H9 (cell line): ENCODE measurements at regions not wholly inside any gene's neighbourhood (a gene's known extent, or its start where the extent isn't known, plus 50 kb on each side); places are given as distances from the start of the nearest gene placed in this dataset.
"Not testable (repeated sequence)": the region's sequence is repeated elsewhere in the genome, so short reads cannot be mapped to it uniquely, and the experiment has no call there.

ENCODE experiments used
- DNase-seq: peaks from one replicate; pipeline ENCODE4 v3.0.0-alpha.2; 2017
- H2AFZ ChIP-seq: one replicate; pipeline ENCODE4 v1.6.1; 2013; ENCODE audit warnings: mild to moderate bottlenecking, low read length, control low read depth, moderate library complexity
- H2AK5ac ChIP-seq: 2 replicates; pipeline ENCODE4 v1.6.1; 2013; ENCODE audit warnings: low read length, control low read depth, mixed read lengths; ENCODE audit not compliant: insufficient read length
- H2BK120ac ChIP-seq: one replicate; pipeline ENCODE4 v1.6.1; 2013; ENCODE audit warnings: low read depth, mild to moderate bottlenecking, low read length, control low read depth, inconsistent platforms; ENCODE audit not compliant: poor library complexity, severe bottlenecking
- H2BK12ac ChIP-seq: 2 replicates; pipeline ENCODE4 v1.6.1; 2013; ENCODE audit warnings: low read length, control low read depth, mixed read lengths, low read depth; ENCODE audit not compliant: insufficient read length
- H2BK15ac ChIP-seq: 2 replicates; pipeline ENCODE4 v1.6.1; 2013; ENCODE audit warnings: low read depth, low read length, control low read depth
- H2BK20ac ChIP-seq: one replicate; pipeline ENCODE4 v1.6.1; 2013; ENCODE audit warnings: low read depth, mild to moderate bottlenecking, low read length, control low read depth, inconsistent platforms; ENCODE audit not compliant: poor library complexity, severe bottlenecking
- H2BK5ac ChIP-seq: 2 replicates; pipeline ENCODE4 v1.6.1; 2013; ENCODE audit warnings: low read length, control low read depth, mixed read lengths; ENCODE audit not compliant: insufficient read length
- H3K14ac ChIP-seq: 2 replicates; pipeline ENCODE4 v1.6.1; 2013; ENCODE audit warnings: low read length, control low read depth; ENCODE audit not compliant: insufficient read depth
- H3K18ac ChIP-seq: 2 replicates; pipeline ENCODE4 v1.6.1; 2013; ENCODE audit warnings: low read depth, mild to moderate bottlenecking, mixed read lengths, low read length, control low read depth; ENCODE audit not compliant: insufficient read length
- H3K23ac ChIP-seq: 2 replicates; pipeline ENCODE4 v1.6.1; 2013; ENCODE audit warnings: low read length, control low read depth, mixed read lengths, low read depth; ENCODE audit not compliant: insufficient read length
- H3K23me2 ChIP-seq: 2 replicates; pipeline ENCODE4 v1.6.1; 2013; ENCODE audit warnings: low read depth, mild to moderate bottlenecking, mixed read lengths, low read length, control low read depth; ENCODE audit not compliant: insufficient read length, poor library complexity, severe bottlenecking
- H3K27ac ChIP-seq: 2 replicates; pipeline ENCODE4 v1.5.1; 2013; ENCODE audit warnings: low read length, control low read depth, mixed read lengths, low read depth; ENCODE audit not compliant: insufficient read length
- H3K27me3 ChIP-seq: 2 replicates; pipeline ENCODE4 v1.6.1; 2013; ENCODE audit warnings: low read length, control low read depth, inconsistent platforms; ENCODE audit not compliant: insufficient read depth
- H3K4ac ChIP-seq: 2 replicates; pipeline ENCODE4 v1.6.1; 2013; ENCODE audit warnings: low read depth, mild to moderate bottlenecking, control low read depth, inconsistent platforms, low read length, moderate library complexity
- H3K4me1 ChIP-seq: 2 replicates; pipeline ENCODE4 v1.6.1; 2013; ENCODE audit warnings: low read length, control low read depth, inconsistent platforms; ENCODE audit not compliant: insufficient read depth
- H3K4me2 ChIP-seq: 2 replicates; pipeline ENCODE4 v1.6.1; 2013; ENCODE audit warnings: low read length, control low read depth, mixed read lengths; ENCODE audit not compliant: insufficient read length, insufficient read depth
- H3K56ac ChIP-seq: 2 replicates; pipeline ENCODE4 v1.6.1; 2013; ENCODE audit warnings: low read depth, mild to moderate bottlenecking, mixed read lengths, low read length, control low read depth; ENCODE audit not compliant: insufficient read length
- H3K79me1 ChIP-seq: 2 replicates; pipeline ENCODE4 v1.6.1; 2013; ENCODE audit warnings: low read depth, mild to moderate bottlenecking, moderate library complexity, low read length, control low read depth, inconsistent platforms; ENCODE audit not compliant: insufficient read depth, poor library complexity, severe bottlenecking
- H3K79me2 ChIP-seq: 2 replicates; pipeline ENCODE4 v1.6.1; 2013; ENCODE audit warnings: low read length, control low read depth, inconsistent platforms; ENCODE audit not compliant: insufficient read depth
- H3K9ac ChIP-seq: 2 replicates; pipeline ENCODE4 v1.6.1; 2013; ENCODE audit warnings: low read length, control low read depth, mixed read lengths; ENCODE audit not compliant: insufficient read length; ENCODE audit errors: extremely low read depth
- H3K9me3 ChIP-seq: one replicate; pipeline ENCODE4 v1.6.1; 2013; ENCODE audit warnings: low read depth, low read length, inconsistent platforms; ENCODE audit not compliant: control insufficient read depth
- H3T11ph ChIP-seq: one replicate; pipeline ENCODE4 v1.6.1; 2013; ENCODE audit warnings: mild to moderate bottlenecking, low read length, control low read depth, inconsistent platforms
- H4K20me1 ChIP-seq: one replicate; pipeline ENCODE4 v1.6.1; 2013; ENCODE audit not compliant: control insufficient read depth, insufficient read length, insufficient read depth
- H4K5ac ChIP-seq: 2 replicates; pipeline ENCODE4 v1.6.1; 2013; ENCODE audit warnings: low read depth, mild to moderate bottlenecking, mixed read lengths, low read length, control low read depth; ENCODE audit not compliant: insufficient read length
- H4K8ac ChIP-seq: replicated peaks from 2 replicates; pipeline ENCODE4 v1.6.1; 2013; ENCODE audit warnings: low read length, control low read depth, mixed read lengths, low read depth; ENCODE audit not compliant: insufficient read length
- H4K91ac ChIP-seq: 2 replicates; pipeline ENCODE4 v1.6.1; 2013; ENCODE audit warnings: low read depth, mild to moderate bottlenecking, moderate library complexity, mixed read lengths, low read length, control low read depth; ENCODE audit not compliant: insufficient read length
- H3K27ac Mint-ChIP-seq, 3 experiments: 2 replicates in 2 of 3; 3 replicates in 1 of 3; pipeline ENCODE4 v1.8.0; 2020 to 2021; ENCODE audit warnings: mixed read lengths in 3 of 3, mild to moderate bottlenecking in 1 of 3, moderate library complexity in 1 of 3
- H3K27me3 Mint-ChIP-seq: 2 replicates; pipeline ENCODE4 v1.8.0; 2021; ENCODE audit warnings: low read depth, mild to moderate bottlenecking, moderate library complexity, mixed read lengths
- H3K36me3 Mint-ChIP-seq, 3 experiments: 2 replicates in 2 of 3; 3 replicates in 1 of 3; pipeline ENCODE4 v1.8.0; 2020 to 2021; ENCODE audit warnings: low read depth in 3 of 3, mixed read lengths in 3 of 3; ENCODE audit not compliant: insufficient read depth in 1 of 3
- H3K4me1 Mint-ChIP-seq, 2 experiments: 2 replicates each; pipeline ENCODE4 v1.8.0; 2020; ENCODE audit warnings: mixed read lengths in 2 of 2
- H3K4me3 Mint-ChIP-seq, 2 experiments: 2 replicates in 1 of 2; 3 replicates in 1 of 2; pipeline ENCODE4 v1.8.0; 2020 to 2021; ENCODE audit warnings: mild to moderate bottlenecking in 2 of 2, mixed read lengths in 2 of 2, moderate library complexity in 1 of 2
- H3K9me3 Mint-ChIP-seq, 2 experiments: 2 replicates in 1 of 2; 3 replicates in 1 of 2; pipeline ENCODE4 v1.8.0; 2020; ENCODE audit warnings: mild to moderate bottlenecking in 2 of 2, mixed read lengths in 2 of 2, moderate library complexity in 1 of 2
- CTCF ChIP-seq: fragments of 200-600 bp; sonication (generic); conservative IDR thresholded peaks from 3 replicates; pipeline ENCODE4 v1.8.0; 2021; ENCODE audit warnings: antibody characterized with exemption, mild to moderate bottlenecking
- WGBS: extraction: QIAGEN DNeasy Blood & Tissue Kit; methylation state at CpG from one replicate; pipeline ENCODE4 v1.1.7; 2013; ENCODE audit warnings: missing lambda C conversion rate, low lambda C conversion rate, mixed read lengths; ENCODE audit not compliant: insufficient read length; ENCODE audit errors: extremely low coverage; 5-methylcytosine and 5-hydroxymethylcytosine counted together

- Histone ChIP-seq H4K91ac (no peak overlapping the region), H3K79me1 (no peaks in the 10 kb centered on the region), H2BK20ac (no peak overlapping the region), H2BK15ac (no peak overlapping the region), H3K9ac (no peak overlapping the region), H3K23me2 (no peaks in the 10 kb centered on the region), H3K23ac (no peak overlapping the region), H4K20me1 (no peaks in the 10 kb centered on the region), H3K18ac (no peak overlapping the region), H2BK5ac (no peak overlapping the region), H3K56ac (no peak overlapping the region), H3K27me3 (no peaks in the 10 kb centered on the region), H3K14ac (no peak overlapping the region), H3K27ac (no peak overlapping the region), H3K4me2 (no peak overlapping the region), H2AFZ (no peak overlapping the region), H3K9me3 (no peaks in the 10 kb centered on the region), H4K8ac (no peak overlapping the region), H4K5ac (no peak overlapping the region), H3K79me2 (no peaks in the 10 kb centered on the region), H3T11ph (no peak overlapping the region), H2BK12ac (no peak overlapping the region), H2AK5ac (no peak overlapping the region), H3K4me1 (no peaks in the 10 kb centered on the region), H2BK120ac (no peak overlapping the region), H3K4ac (no peak overlapping the region)
- peaks cover 0 to 2% of the 10 kb centered on the region in 2 experiments; a peak in 1 of 5 replicates for H3K9me3 Mint-ChIP-seq
- no peak overlapping the region for H3K4me3 Mint-ChIP-seq
- peaks cover 0 to 9% of the 10 kb centered on the region in 2 experiments; a peak in 2 of 4 replicates for H3K4me1 Mint-ChIP-seq
- no peak overlapping the region for H3K27ac Mint-ChIP-seq
- H3K36me3 Mint-ChIP-seq, result no peaks in the 10 kb centered on the region
- no CpG with 5 or more reads among the region's 3 CpGs for WGBS
- no peaks in the 10 kb centered on the region; the same call in 1 of the 2 replicates for H3K27me3 Mint-ChIP-seq
- no peak for TF ChIP-seq CTCF
- DNase-seq, result no peak
Observed at GRCh38 chr6:156585859-156586258, 191.3 kb upstream of the ARID1B start.

GRCh38 chr6:156584121-156584520 is 193.1 kb upstream of the ARID1B start:
- no CpG with 5 or more reads among the region's 4 CpGs for WGBS
- H2AFZ ChIP-seq, H3K18ac ChIP-seq, H2AK5ac ChIP-seq, H4K8ac ChIP-seq, H3K27ac Mint-ChIP-seq, H4K5ac ChIP-seq, H3K4me3 Mint-ChIP-seq, H3K27ac ChIP-seq, H3K14ac ChIP-seq, H4K91ac ChIP-seq, H3K23ac ChIP-seq, DNase-seq, H3K23me2 ChIP-seq, H3T11ph ChIP-seq, H3K4ac ChIP-seq, H3K9me3 Mint-ChIP-seq, H3K27me3 Mint-ChIP-seq, H3K36me3 Mint-ChIP-seq, H3K9me3 ChIP-seq, H3K79me1 ChIP-seq, H2BK20ac ChIP-seq, H3K4me2 ChIP-seq, H3K9ac ChIP-seq, H2BK15ac ChIP-seq, H3K56ac ChIP-seq, H3K27me3 ChIP-seq, H3K4me1 Mint-ChIP-seq, H2BK120ac ChIP-seq, H4K20me1 ChIP-seq, H3K4me1 ChIP-seq, H2BK12ac ChIP-seq, H3K79me2 ChIP-seq, H2BK5ac ChIP-seq: not testable (repeated sequence)
